ENCODE measurements at regions not wholly inside any gene's neighbourhood (a gene's known extent, or its start where the extent isn't known, plus 50 kb on each side); places are given as distances from the start of the nearest gene placed in this dataset.

DNA sequence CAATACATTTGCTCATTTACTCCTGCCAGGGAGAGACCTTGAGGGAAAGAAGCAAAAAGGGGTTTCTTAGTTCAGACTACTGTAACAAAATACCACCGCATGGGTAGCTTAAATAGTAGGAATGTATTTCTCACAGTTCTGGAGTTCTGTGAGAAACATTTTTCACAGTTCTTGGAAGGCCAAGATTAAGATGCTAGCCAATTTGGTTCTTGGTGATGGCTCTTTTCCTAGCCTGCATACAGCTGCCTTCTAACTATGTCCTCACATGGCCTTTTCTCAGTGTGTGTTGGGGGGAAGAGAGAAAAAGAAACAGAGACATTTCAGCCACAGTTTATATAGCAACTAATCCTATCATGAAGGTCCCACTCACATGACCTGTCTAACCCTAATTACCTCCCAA lies 1644.7 kb upstream of the C9orf72 start:
- no peaks in the 10 kb centered on the region for H3K9me3 ChIP-seq (ENCODE audit: insufficient read depth in 2 of 2, low read depth in 1 of 2, low read length in 1 of 2)
- H3K79me1 ChIP-seq (ENCODE audit: low read depth, low read length): no peaks in the 10 kb centered on the region
- peaks cover 0 to 16% (median 9%) of the 10 kb centered on the region in 4 experiments; a peak in 6 of 7 replicates for H3K27me3 ChIP-seq (replicated peaks in 1 of 4; ENCODE audit: control insufficient read depth in 3 of 4, extremely low read depth in 1 of 4, insufficient read depth in 3 of 4, low read length in 3 of 4)
- DNase-seq (ENCODE audit: low read depth in 1 of 2, low spot score in 2 of 2) (no peak), FAIRE-seq (no peak)
- no peak overlapping the region for H3K9ac ChIP-seq (replicated peaks in 1 of 4; ENCODE audit: extremely low read depth in 1 of 4, low read depth in 3 of 4, low read length in 3 of 4)
- no peak overlapping the region for H2BK120ac ChIP-seq (replicated peaks; ENCODE audit: low read depth, low read length)
- 96% methylated on average over 1 of the region's 1 CpG; no CpG with 5 or more reads in 1 of the 2 experiments for WGBS, 2 experiments (ENCODE audit: extremely low coverage in 1 of 2, insufficient coverage in 1 of 2, insufficient read length in 1 of 2, insufficient replicate concordance in 2 of 2, low coverage in 1 of 2, low lambda C conversion rate in 2 of 2, missing lambda C conversion rate in 1 of 2)
- peaks cover 3 to 4% (median 3%) of the 10 kb centered on the region in 4 experiments; a peak in 4 of 7 replicates for H3K4me1 ChIP-seq (replicated peaks in 1 of 4; ENCODE audit: control insufficient read depth in 3 of 4, insufficient read depth in 4 of 4, low read length in 3 of 4)
- no peak overlapping the region for H3K4ac ChIP-seq (replicated peaks; ENCODE audit: insufficient read length, low read depth, low read length)
- no peak overlapping the region for H4K5ac ChIP-seq (ENCODE audit: insufficient read length, low read depth, low read length)
- no peak overlapping the region for H2AFZ ChIP-seq (ENCODE audit: low read length)
- H2BK15ac ChIP-seq (ENCODE audit: low read length): no peak overlapping the region
- no peak overlapping the region for H2BK12ac ChIP-seq (ENCODE audit: low read depth, low read length)
- H3K36me3 ChIP-seq (ENCODE audit: control insufficient read depth in 2 of 4, insufficient read depth in 4 of 4, low read length in 3 of 4): no peaks in the 10 kb centered on the region
- H3K14ac ChIP-seq (ENCODE audit: insufficient read length): no peak overlapping the region
- H3K23me2 ChIP-seq (ENCODE audit: low read depth, low read length): peaks cover 20% of the 10 kb centered on the region
- H3K4me2 ChIP-seq (ENCODE audit: insufficient read depth in 1 of 2, low read depth in 2 of 2, low read length in 2 of 2): no peak overlapping the region
- no peak overlapping the region for H2BK5ac ChIP-seq (ENCODE audit: low read depth, low read length)
- no peak overlapping the region for H2AK5ac ChIP-seq (ENCODE audit: low read depth, low read length)
- no peak overlapping the region for H3K56ac ChIP-seq (replicated peaks; ENCODE audit: insufficient read length, low read depth, low read length)
- no peaks in the 10 kb centered on the region for H4K20me1 ChIP-seq (replicated peaks in 1 of 2; ENCODE audit: control insufficient read depth in 1 of 2, insufficient read depth in 2 of 2, low read length in 2 of 2)
- no peak overlapping the region for H3K27ac ChIP-seq (ENCODE audit: low read depth, low read length)
- no peak overlapping the region for H4K8ac ChIP-seq (ENCODE audit: extremely low read depth, insufficient read depth, low read length)
- TF ChIP-seq MAFK (IDR thresholded peaks at IDR 0.05; ENCODE audit: low read depth, low read length) (no peak), BCL11A (IDR thresholded peaks at IDR 0.05; ENCODE audit: low read depth in 2 of 2, low read length in 2 of 2) (no peak), SP1 (IDR thresholded peaks at IDR 0.05; ENCODE audit: low read depth, low read length) (no peak), SP2 (IDR thresholded peaks at IDR 0.05; ENCODE audit: low read length) (no peak), NANOG (IDR thresholded peaks at IDR 0.05; ENCODE audit: insufficient read depth, low read depth, low read length, poor library complexity, severe bottlenecking) (no peak), SIRT6 (IDR thresholded peaks at IDR 0.05; ENCODE audit: low read length) (no peak), NRF1 (IDR thresholded peaks at IDR 0.05; ENCODE audit: low read depth, low read length) (no peak), SRF (IDR thresholded peaks at IDR 0.05; ENCODE audit: low read depth, low read length) (no peak), CHD1 (IDR thresholded peaks at IDR 0.05; ENCODE audit: low read depth, low read length) (no peak)
- TF ChIP-seq, protein P1, sequence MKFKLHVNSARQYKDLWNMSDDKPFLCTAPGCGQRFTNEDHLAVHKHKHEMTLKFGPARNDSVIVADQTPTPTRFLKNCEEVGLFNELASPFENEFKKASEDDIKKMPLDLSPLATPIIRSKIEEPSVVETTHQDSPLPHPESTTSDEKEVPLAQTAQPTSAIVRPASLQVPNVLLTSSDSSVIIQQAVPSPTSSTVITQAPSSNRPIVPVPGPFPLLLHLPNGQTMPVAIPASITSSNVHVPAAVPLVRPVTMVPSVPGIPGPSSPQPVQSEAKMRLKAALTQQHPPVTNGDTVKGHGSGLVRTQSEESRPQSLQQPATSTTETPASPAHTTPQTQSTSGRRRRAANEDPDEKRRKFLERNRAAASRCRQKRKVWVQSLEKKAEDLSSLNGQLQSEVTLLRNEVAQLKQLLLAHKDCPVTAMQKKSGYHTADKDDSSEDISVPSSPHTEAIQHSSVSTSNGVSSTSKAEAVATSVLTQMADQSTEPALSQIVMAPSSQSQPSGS (IDR thresholded peaks at IDR 0.05; ENCODE audit: low read length): no peak
- H3K4me3 ChIP-seq (ENCODE audit: extremely low read depth in 1 of 4, insufficient read depth in 2 of 4, low read depth in 3 of 4, low read length in 4 of 4): no peak overlapping the region
- no peak overlapping the region for H2BK20ac ChIP-seq (ENCODE audit: low read length)
- ChIA-PET POLR2A (ENCODE audit: partially characterized antibody) (no interaction called here), CTCF (ENCODE audit: partially characterized antibody) (no interaction called here)
- no peak overlapping the region for H3K23ac ChIP-seq (ENCODE audit: insufficient read length)
- H4K91ac ChIP-seq (replicated peaks; ENCODE audit: insufficient read length, low read length): no peak overlapping the region
- H3K79me2 ChIP-seq (ENCODE audit: control insufficient read depth in 1 of 2, insufficient read depth in 2 of 2, low read length in 2 of 2): no peaks in the 10 kb centered on the region
- no peak overlapping the region for H3K18ac ChIP-seq (ENCODE audit: extremely low read depth, low read length)
